Neural cell (in vitro differentiated cells): ENCODE measurements at regions not wholly inside any gene's neighbourhood (a gene's known extent, or its start where the extent isn't known, plus 50 kb on each side); places are given as distances from the start of the nearest gene placed in this dataset.

Source experiments
- H2AFZ ChIP-seq: fragments of 200-600, 300-800 bp; sonication (generic), shearing (Covaris generic); 2 replicates; pipeline ENCODE4 v1.6.0; 2014; ENCODE audit warnings: low read depth, mild to moderate bottlenecking, antibody characterized with exemption, low read length, moderate library complexity
- H3F3A ChIP-seq: fragments of 200-600 bp; shearing (Covaris generic); 2 replicates; pipeline ENCODE4 v1.6.1; 2016; ENCODE audit warnings: mild to moderate bottlenecking, moderate library complexity, mixed read lengths, antibody characterized with exemption, low read length; ENCODE audit not compliant: insufficient read depth, poor library complexity, severe bottlenecking
- H3K27ac ChIP-seq: fragments of 200-600, 300-800 bp; sonication (generic), shearing (Covaris generic); 2 replicates; pipeline ENCODE4 v1.5.1; 2014; ENCODE audit warnings: mild to moderate bottlenecking, low read length, moderate library complexity
- H3K27me3 ChIP-seq: fragments of 300-800, 200-600 bp; sonication (generic), shearing (Covaris generic); 2 replicates; pipeline ENCODE4 v1.6.0; 2014; ENCODE audit warnings: mild to moderate bottlenecking, low read depth, low read length, moderate library complexity; ENCODE audit not compliant: insufficient read depth
- H3K36me3 ChIP-seq: fragments of 300-800, 200-600 bp; sonication (generic), shearing (Covaris generic); 2 replicates; pipeline ENCODE4 v1.5.1; 2014; ENCODE audit warnings: mild to moderate bottlenecking, antibody characterized with exemption, low read length, moderate library complexity; ENCODE audit not compliant: insufficient read depth
- H3K4me2 ChIP-seq: fragments of 300-800, 200-600 bp; sonication (generic), shearing (Covaris generic); 2 replicates; pipeline ENCODE4 v1.6.0; 2014; ENCODE audit warnings: mild to moderate bottlenecking, low read length
- H3K4me3 ChIP-seq: fragments of 300-800, 200-600 bp; sonication (generic), shearing (Covaris generic); 2 replicates; pipeline ENCODE4 v1.5.1; 2014; ENCODE audit warnings: mild to moderate bottlenecking, low read length, moderate library complexity
- H3K79me2 ChIP-seq: fragments of 200-600 bp; shearing (Covaris generic); replicated peaks from 2 replicates; pipeline ENCODE4 v1.6.0; 2014; ENCODE audit warnings: mild to moderate bottlenecking, low read length, moderate library complexity; ENCODE audit not compliant: insufficient read depth
- H3K9ac ChIP-seq: fragments of 300-800, 200-600 bp; sonication (generic), shearing (Covaris generic); 2 replicates; pipeline ENCODE4 v1.6.1; 2016; ENCODE audit warnings: mild to moderate bottlenecking, low read length, mixed read lengths
- H3K9me2 ChIP-seq: fragments of 200-600 bp; shearing (Covaris generic); 2 replicates; pipeline ENCODE4 v1.6.1; 2016; ENCODE audit warnings: mild to moderate bottlenecking, low read length, mixed read lengths; ENCODE audit not compliant: insufficient read depth
- H3K9me3 ChIP-seq: fragments of 200-600, 300-800 bp; sonication (generic), shearing (Covaris generic); 2 replicates; pipeline ENCODE4 v1.6.1; 2016; ENCODE audit warnings: mild to moderate bottlenecking, mixed run types, low read length, moderate library complexity, mixed read lengths
- H4K20me1 ChIP-seq: fragments of 200-600 bp; shearing (Covaris generic); 2 replicates; pipeline ENCODE4 v1.6.1; 2016; ENCODE audit warnings: mild to moderate bottlenecking, mixed run types; ENCODE audit not compliant: insufficient read depth
- CTCF ChIP-seq: fragments of 450-650 bp; IDR thresholded peaks from 2 replicates; pipeline ENCODE4 v1.5.1; 2014; ENCODE audit warnings: antibody characterized with exemption, mild to moderate bottlenecking, moderate library complexity; ENCODE audit not compliant: poor library complexity, severe bottlenecking
- EP300 ChIP-seq: fragments of 450-650 bp; conservative IDR thresholded peaks from 2 replicates; pipeline ENCODE4 v1.6.1; 2014; ENCODE audit warnings: antibody characterized with exemption, mild to moderate bottlenecking, moderate library complexity; ENCODE audit not compliant: poor library complexity, severe bottlenecking
- EZH2 ChIP-seq: fragments of 200-600, 300-800 bp; shearing (Covaris generic), sonication (generic); IDR thresholded peaks from 2 replicates; pipeline ENCODE4 v1.6.1; 2014; ENCODE audit warnings: antibody characterized with exemption, low read length, borderline replicate concordance, mild to moderate bottlenecking; ENCODE audit not compliant: insufficient read depth, poor library complexity, severe bottlenecking
- MXI1 ChIP-seq: fragments of 450-650 bp; conservative IDR thresholded peaks from 2 replicates; pipeline ENCODE4 v1.6.1; 2014; ENCODE audit warnings: antibody characterized with exemption, mild to moderate bottlenecking; ENCODE audit not compliant: poor library complexity, severe bottlenecking
- POLR2AphosphoS5 ChIP-seq: IDR thresholded peaks from 2 replicates; pipeline ENCODE4 v1.6.1; 2012
- RAD21 ChIP-seq: fragments of 450-650 bp; conservative IDR thresholded peaks from 2 replicates; pipeline ENCODE4 v1.6.1; 2014; ENCODE audit warnings: antibody characterized with exemption, mild to moderate bottlenecking, moderate library complexity
- REST ChIP-seq: IDR thresholded peaks from 2 replicates; pipeline ENCODE4 v1.6.1; 2012; ENCODE audit warnings: borderline replicate concordance
- SMC3 ChIP-seq: fragments of 450-650 bp; conservative IDR thresholded peaks from 2 replicates; pipeline ENCODE4 v1.6.1; 2014; ENCODE audit warnings: antibody characterized with exemption, mild to moderate bottlenecking, moderate library complexity; ENCODE audit not compliant: poor library complexity
- TAF1 ChIP-seq: IDR thresholded peaks from 2 replicates; pipeline ENCODE4 v1.6.1; 2012; ENCODE audit warnings: low read depth

GRCh38 chr11:122271137-122271536 lies 155.1 kb upstream of the BLID start:
- Histone ChIP-seq H4K20me1 (no peaks in the 10 kb centered on the region), H3F3A (no peaks in the 10 kb centered on the region), H3K27ac (no peak overlapping the region), H3K4me3 (peak overlapping the region; percentile 16), H3K4me2 (no peak overlapping the region), H3K27me3 (no peaks in the 10 kb centered on the region), H2AFZ (no peak overlapping the region), H3K9ac (no peak overlapping the region), H3K79me2 (no peaks in the 10 kb centered on the region), H3K36me3 (no peaks in the 10 kb centered on the region), H3K9me3 (no peaks in the 10 kb centered on the region), H3K9me2 (no peaks in the 10 kb centered on the region)
- no peak for TF ChIP-seq RAD21

GRCh38 chr11:122270535-122270934 lies 154.5 kb upstream of the BLID start:
- Histone ChIP-seq H3K27me3 (no peaks in the 10 kb centered on the region), H4K20me1 (no peaks in the 10 kb centered on the region), H3K36me3 (no peaks in the 10 kb centered on the region), H3K27ac (peak overlapping the region; percentile 0), H3K4me2 (no peak overlapping the region), H3K79me2 (no peaks in the 10 kb centered on the region), H2AFZ (no peak overlapping the region), H3K9me2 (no peaks in the 10 kb centered on the region), H3K9ac (no peak overlapping the region), H3F3A (no peaks in the 10 kb centered on the region), H3K4me3 (peak overlapping the region; percentile 16), H3K9me3 (no peaks in the 10 kb centered on the region)
- TF ChIP-seq SMC3 (no peak), EZH2 (no peak), RAD21 (no peak), TAF1 (no peak), REST (no peak), POLR2AphosphoS5 (no peak), CTCF (no peak), EP300 (no peak), MXI1 (no peak)

- no peaks in the 10 kb centered on the region for H3K9me2 ChIP-seq
- no peaks in the 10 kb centered on the region for H4K20me1 ChIP-seq
- H3K79me2 ChIP-seq: no peaks in the 10 kb centered on the region
- no peak for TF ChIP-seq EZH2
- no peak for TF ChIP-seq CTCF
- no peak for TF ChIP-seq SMC3
- H3K27ac ChIP-seq: no peak overlapping the region
- no peak overlapping the region for H3K9ac ChIP-seq
- H3K4me3 ChIP-seq: peak overlapping the region; percentile 16
- no peaks in the 10 kb centered on the region for H3K9me3 ChIP-seq
- no peaks in the 10 kb centered on the region for H3K27me3 ChIP-seq
- H3K4me2 ChIP-seq: no peak overlapping the region
- H2AFZ ChIP-seq: no peak overlapping the region
- H3F3A ChIP-seq: no peaks in the 10 kb centered on the region
- no peaks in the 10 kb centered on the region for H3K36me3 ChIP-seq
These were observed 153.8 kb upstream of the BLID start for GRCh38 chr11:122269824-122270223.
